ENCODE measurements at regions not wholly inside any gene's neighbourhood (a gene's known extent, or its start where the extent isn't known, plus 50 kb on each side); places are given as distances from the start of the nearest gene placed in this dataset.

- no peak for TF ChIP-seq CTCF (IDR thresholded peaks at IDR 0.05)
- no peak for TF ChIP-seq POLR2AphosphoS5 (IDR thresholded peaks at IDR 0.05)
These were observed 319.8 kb downstream of the INSC start for GRCh38 chr11:15434529-15434928.
